ENCODE measurements at regions not wholly inside any gene's neighbourhood (a gene's known extent, or its start where the extent isn't known, plus 50 kb on each side); places are given as distances from the start of the nearest gene placed in this dataset.

GRCh38 chr20:39812116-39812515 is 850.0 kb downstream of the DHX35 start:
- Histone ChIP-seq H3K9me3 (ENCODE audit: insufficient read depth, low read length) (no peaks in the 10 kb centered on the region), H3K27me3 (ENCODE audit: low read length) (no peaks in the 10 kb centered on the region), H3K4me3 (ENCODE audit: insufficient read depth, low read length, poor library complexity, severe bottlenecking) (no peak overlapping the region), H3K9me2 (replicated peaks; ENCODE audit: insufficient read depth, low read length) (no peaks in the 10 kb centered on the region), H4K20me1 (ENCODE audit: low read depth, low read length) (no peaks in the 10 kb centered on the region), H3K27ac (ENCODE audit: low read depth, low read length) (no peak overlapping the region), H3K4me2 (ENCODE audit: low read depth, low read length, poor library complexity, severe bottlenecking) (no peak overlapping the region), H3K79me2 (ENCODE audit: insufficient read depth, low read length) (no peaks in the 10 kb centered on the region), H3F3A (ENCODE audit: insufficient read depth) (no peaks in the 10 kb centered on the region), H2AFZ (ENCODE audit: low read depth, low read length, severe bottlenecking) (no peak overlapping the region), H3K36me3 (ENCODE audit: low read length) (no peaks in the 10 kb centered on the region), H3K9ac (ENCODE audit: low read length) (no peak overlapping the region)
- TF ChIP-seq EZH2phosphoT487 (conservative IDR thresholded peaks at IDR 0.05; ENCODE audit: low read length): no peak
- no peak for TF ChIP-seq CTCF (IDR thresholded peaks at IDR 0.05; ENCODE audit: insufficient read depth, low read length, poor library complexity, severe bottlenecking)

GRCh38 chr20:39810309-39810708 is 848.2 kb downstream of the DHX35 start:
- Histone ChIP-seq H3K9me2 (replicated peaks; ENCODE audit: insufficient read depth, low read length) (no peaks in the 10 kb centered on the region), H3K9me3 (ENCODE audit: insufficient read depth, low read length) (no peaks in the 10 kb centered on the region), H3F3A (ENCODE audit: insufficient read depth) (no peaks in the 10 kb centered on the region), H3K27ac (ENCODE audit: low read depth, low read length) (no peak overlapping the region), H3K4me2 (ENCODE audit: low read depth, low read length, poor library complexity, severe bottlenecking) (no peak overlapping the region), H3K27me3 (ENCODE audit: low read length) (no peaks in the 10 kb centered on the region), H3K79me2 (ENCODE audit: insufficient read depth, low read length) (no peaks in the 10 kb centered on the region), H3K4me3 (ENCODE audit: insufficient read depth, low read length, poor library complexity, severe bottlenecking) (no peak overlapping the region), H3K36me3 (ENCODE audit: low read length) (no peaks in the 10 kb centered on the region), H2AFZ (ENCODE audit: low read depth, low read length, severe bottlenecking) (no peak overlapping the region), H3K9ac (ENCODE audit: low read length) (no peak overlapping the region), H4K20me1 (ENCODE audit: low read depth, low read length) (no peaks in the 10 kb centered on the region)
- TF ChIP-seq EZH2phosphoT487 (conservative IDR thresholded peaks at IDR 0.05; ENCODE audit: low read length): no peak
- no peak for TF ChIP-seq CTCF (IDR thresholded peaks at IDR 0.05; ENCODE audit: insufficient read depth, low read length, poor library complexity, severe bottlenecking)

GRCh38 chr20:39808613-39809012 is 846.5 kb downstream of the DHX35 start:
- TF ChIP-seq EZH2phosphoT487 (conservative IDR thresholded peaks at IDR 0.05; ENCODE audit: low read length) (no peak), CTCF (IDR thresholded peaks at IDR 0.05; ENCODE audit: insufficient read depth, low read length, poor library complexity, severe bottlenecking) (no peak)
- Histone ChIP-seq H3K27ac (ENCODE audit: low read depth, low read length) (no peak overlapping the region), H2AFZ (ENCODE audit: low read depth, low read length, severe bottlenecking) (no peak overlapping the region), H3K9ac (ENCODE audit: low read length) (no peak overlapping the region), H3K79me2 (ENCODE audit: insufficient read depth, low read length) (no peaks in the 10 kb centered on the region), H3K4me2 (ENCODE audit: low read depth, low read length, poor library complexity, severe bottlenecking) (no peak overlapping the region), H3K9me3 (ENCODE audit: insufficient read depth, low read length) (no peaks in the 10 kb centered on the region), H3K9me2 (replicated peaks; ENCODE audit: insufficient read depth, low read length) (no peaks in the 10 kb centered on the region), H3K36me3 (ENCODE audit: low read length) (no peaks in the 10 kb centered on the region), H3F3A (ENCODE audit: insufficient read depth) (no peaks in the 10 kb centered on the region), H4K20me1 (ENCODE audit: low read depth, low read length) (no peaks in the 10 kb centered on the region), H3K27me3 (ENCODE audit: low read length) (no peaks in the 10 kb centered on the region), H3K4me3 (ENCODE audit: insufficient read depth, low read length, poor library complexity, severe bottlenecking) (no peak overlapping the region)

All from SU-DHL-6 (cell line).